H1 (cell line): ENCODE measurements at regions not wholly inside any gene's neighbourhood (a gene's known extent, or its start where the extent isn't known, plus 50 kb on each side); places are given as distances from the start of the nearest gene placed in this dataset.

Source experiments
- CTCF ChIA-PET: fragments of 300-600 bp; sonication (Branson Sonifier 250); formaldehyde crosslinking; loops from one replicate; lab custom pipeline; 2021; ENCODE audit not compliant: partially characterized antibody; lab: Charles Lee
- POLR2A ChIA-PET: fragments of 300-600 bp; sonication (Branson Sonifier 250); formaldehyde crosslinking; loops from one replicate; lab custom pipeline; 2021; ENCODE audit warnings: inconsistent platforms; ENCODE audit not compliant: partially characterized antibody; lab: Charles Lee
- DNase-seq, 2 experiments: peaks; one replicate each; pipeline versions ENCODE4 v3.0.0 to v3.0.0-alpha.2; 2010 to 2022; ENCODE audit warnings: low spot score in 2 of 2, low read depth in 1 of 2, mixed read lengths in 1 of 2
- FAIRE-seq: peaks from 2 replicates; lab custom pipeline; 2011; peaks lifted over from hg19 to GRCh38; lab: Jason Lieb, UNC
- H2AFZ ChIP-seq: 2 replicates; pipeline ENCODE4 v1.8.1; 2012; ENCODE audit warnings: low read length, inconsistent platforms
- H2AK5ac ChIP-seq: 2 replicates; pipeline ENCODE4 v1.6.1; 2013; ENCODE audit warnings: low read depth, low read length
- H2BK120ac ChIP-seq: replicated peaks from 2 replicates; pipeline ENCODE3; 2013; ENCODE audit warnings: low read depth, low read length, inconsistent platforms
- H2BK12ac ChIP-seq: 2 replicates; pipeline ENCODE4 v1.6.1; 2013; ENCODE audit warnings: low read depth, low read length
- H2BK15ac ChIP-seq: 2 replicates; pipeline ENCODE4 v1.6.1; 2013; ENCODE audit warnings: low read length
- H2BK20ac ChIP-seq: 2 replicates; pipeline ENCODE4 v1.6.1; 2013; ENCODE audit warnings: low read length
- H2BK5ac ChIP-seq: 2 replicates; pipeline ENCODE4 v1.6.1; 2013; ENCODE audit warnings: low read depth, low read length
- H3K14ac ChIP-seq: 2 replicates; pipeline ENCODE4 v1.6.1; 2013; ENCODE audit warnings: inconsistent platforms; ENCODE audit not compliant: insufficient read length
- H3K18ac ChIP-seq: 2 replicates; pipeline ENCODE4 v1.6.1; 2013; ENCODE audit warnings: low read length; ENCODE audit errors: extremely low read depth
- H3K23ac ChIP-seq: 2 replicates; pipeline ENCODE4 v1.6.1; 2013; ENCODE audit warnings: inconsistent platforms; ENCODE audit not compliant: insufficient read length
- H3K23me2 ChIP-seq: 2 replicates; pipeline ENCODE4 v1.6.1; 2013; ENCODE audit warnings: low read depth, low read length
- H3K27ac ChIP-seq: 2 replicates; pipeline ENCODE4 v1.6.1; 2011; ENCODE audit warnings: low read depth, low read length, inconsistent platforms
- H3K27me3 ChIP-seq, 4 experiments: replicated peaks in 1 of 4; 1 replicate in 1 of 4; 2 replicates in 3 of 4; pipeline versions ENCODE4 v1.6.1 to v1.8.1; 2011 to 2013; ENCODE audit warnings: low read length in 3 of 4, mild to moderate bottlenecking in 3 of 4, inconsistent platforms in 2 of 4, mixed read lengths in 2 of 4, moderate library complexity in 1 of 4; ENCODE audit not compliant: control insufficient read depth in 3 of 4, insufficient read depth in 3 of 4; ENCODE audit errors: extremely low read depth in 1 of 4
- H3K36me3 ChIP-seq, 4 experiments: 2 replicates each; pipeline versions ENCODE4 v1.6.1 to v1.8.1; 2011 to 2013; ENCODE audit warnings: mild to moderate bottlenecking in 4 of 4, low read length in 3 of 4, moderate library complexity in 2 of 4, control low read depth in 1 of 4, inconsistent platforms in 1 of 4; ENCODE audit not compliant: insufficient read depth in 4 of 4, control insufficient read depth in 2 of 4
- H3K4ac ChIP-seq: replicated peaks from 2 replicates; pipeline ENCODE3; 2013; ENCODE audit warnings: low read length, low read depth, mixed read lengths, inconsistent platforms; ENCODE audit not compliant: insufficient read length
- H3K4me1 ChIP-seq, 4 experiments: replicated peaks in 1 of 4; 1 replicate in 1 of 4; 2 replicates in 3 of 4; pipeline versions ENCODE4 v1.6.1 to v1.8.1; 2011 to 2013; ENCODE audit warnings: low read length in 3 of 4, inconsistent platforms in 2 of 4, mixed read lengths in 1 of 4; ENCODE audit not compliant: insufficient read depth in 4 of 4, control insufficient read depth in 3 of 4
- H3K4me2 ChIP-seq, 2 experiments: 2 replicates each; pipeline versions ENCODE4 v1.6.1 to v1.8.1; 2011 to 2013; ENCODE audit warnings: low read depth in 2 of 2, low read length in 2 of 2, control low read depth in 1 of 2, inconsistent platforms in 1 of 2, mild to moderate bottlenecking in 1 of 2; ENCODE audit not compliant: insufficient read depth in 1 of 2
- H3K4me3 ChIP-seq, 4 experiments: fragments of 200-600, 300-600 bp in 1 of 4; sonication (generic), shearing (Covaris generic), sonication (Bioruptor Twin) in 1 of 4; 2 replicates each; pipeline versions ENCODE4 v1.5.1 to v1.8.1; 2011 to 2016; ENCODE audit warnings: low read length in 4 of 4, low read depth in 3 of 4, control low read depth in 2 of 4, inconsistent platforms in 2 of 4, mild to moderate bottlenecking in 2 of 4, mixed read lengths in 1 of 4, moderate library complexity in 1 of 4; ENCODE audit not compliant: insufficient read depth in 2 of 4; ENCODE audit errors: extremely low read depth in 1 of 4
- H3K56ac ChIP-seq: replicated peaks from 2 replicates; pipeline ENCODE3; 2013; ENCODE audit warnings: low read depth, mild to moderate bottlenecking, mixed read lengths, low read length, inconsistent platforms; ENCODE audit not compliant: insufficient read length
- H3K79me1 ChIP-seq: 2 replicates; pipeline ENCODE4 v1.6.1; 2013; ENCODE audit warnings: low read depth, low read length, control low read depth
- H3K79me2 ChIP-seq, 2 experiments: 2 replicates each; pipeline versions ENCODE4 v1.6.1 to v1.8.1; 2012 to 2013; ENCODE audit warnings: low read length in 2 of 2, mild to moderate bottlenecking in 2 of 2, inconsistent platforms in 1 of 2; ENCODE audit not compliant: insufficient read depth in 2 of 2, control insufficient read depth in 1 of 2
- H3K9ac ChIP-seq, 4 experiments: replicated peaks in 1 of 4; 1 replicate in 1 of 4; 2 replicates in 3 of 4; pipeline versions ENCODE4 v1.6.1 to v1.8.1; 2011 to 2013; ENCODE audit warnings: low read depth in 3 of 4, low read length in 3 of 4, control low read depth in 2 of 4, mild to moderate bottlenecking in 2 of 4, moderate library complexity in 2 of 4, inconsistent platforms in 1 of 4; ENCODE audit errors: extremely low read depth in 1 of 4
- H3K9me3 ChIP-seq, 2 experiments: 2 replicates each; pipeline versions ENCODE4 v1.6.1 to v1.8.1; 2012 to 2013; ENCODE audit warnings: mild to moderate bottlenecking in 2 of 2, moderate library complexity in 2 of 2, control low read depth in 1 of 2, inconsistent platforms in 1 of 2, low read depth in 1 of 2, low read length in 1 of 2, mixed read lengths in 1 of 2; ENCODE audit not compliant: insufficient read depth in 2 of 2
- H4K20me1 ChIP-seq, 2 experiments: replicated peaks in 1 of 2; 2 replicates each; pipeline versions ENCODE3 to v1.8.1; 2011 to 2013; ENCODE audit warnings: inconsistent platforms in 2 of 2, low read length in 2 of 2, mild to moderate bottlenecking in 1 of 2; ENCODE audit not compliant: insufficient read depth in 2 of 2, control insufficient read depth in 1 of 2
- H4K5ac ChIP-seq: 2 replicates; pipeline ENCODE4 v1.6.1; 2013; ENCODE audit warnings: low read length, low read depth, mixed read lengths, inconsistent platforms; ENCODE audit not compliant: insufficient read length
- H4K8ac ChIP-seq: 2 replicates; pipeline ENCODE4 v1.8.0; 2013; ENCODE audit warnings: mild to moderate bottlenecking, moderate library complexity, low read length, inconsistent platforms; ENCODE audit not compliant: insufficient read depth; ENCODE audit errors: extremely low read depth
- H4K91ac ChIP-seq: replicated peaks from 2 replicates; pipeline ENCODE3; 2013; ENCODE audit warnings: low read length, mixed read lengths, inconsistent platforms; ENCODE audit not compliant: insufficient read length
- CEBPB ChIP-seq: IDR thresholded peaks from 2 replicates; pipeline ENCODE4 v1.6.1; 2012; ENCODE audit warnings: low read depth, low read length
- CHD1 ChIP-seq: IDR thresholded peaks from 2 replicates; pipeline ENCODE4 v1.6.1; 2012; ENCODE audit warnings: low read depth, low read length, improper control_type of control experiment
- CREB1 ChIP-seq: IDR thresholded peaks from 2 replicates; pipeline ENCODE4 v1.6.1; 2012; ENCODE audit warnings: inconsistent platforms
- EGR1 ChIP-seq: IDR thresholded peaks from 2 replicates; pipeline ENCODE4 v1.6.1; 2011; ENCODE audit warnings: low read depth, low read length, borderline replicate concordance
- EP300 ChIP-seq, 2 experiments: IDR thresholded peaks; 1 replicate in 1 of 2; 2 replicates in 1 of 2; pipeline ENCODE4 v1.6.1; 2011 to 2012; ENCODE audit warnings: low read depth in 2 of 2, low read length in 2 of 2, mild to moderate bottlenecking in 2 of 2, borderline replicate concordance in 1 of 2, inconsistent platforms in 1 of 2, moderate library complexity in 1 of 2
- GTF2F1 ChIP-seq: IDR thresholded peaks from 2 replicates; pipeline ENCODE4 v1.6.1; 2012; ENCODE audit warnings: low read depth, low read length, improper control_type of control experiment, borderline replicate concordance
- SP4 ChIP-seq: IDR thresholded peaks from 2 replicates; pipeline ENCODE4 v1.6.1; 2012; ENCODE audit warnings: low read length, inconsistent platforms
- SRF ChIP-seq: IDR thresholded peaks from 2 replicates; pipeline ENCODE4 v1.6.1; 2011; ENCODE audit warnings: mild to moderate bottlenecking, low read depth, low read length, moderate library complexity
- TEAD4 ChIP-seq: IDR thresholded peaks from 2 replicates; pipeline ENCODE4 v1.6.1; 2012; ENCODE audit warnings: low read depth, low read length, inconsistent platforms, mixed read lengths
- WGBS, 2 experiments: shearing (Covaris generic) in 1 of 2; methylation state at CpG; one replicate each; pipeline versions ENCODE4 v1.1.6 to v1.1.7; 2013 to 2015; ENCODE audit warnings: low lambda C conversion rate in 2 of 2, mixed read lengths in 2 of 2, inconsistent platforms in 1 of 2, low coverage in 1 of 2, missing lambda C conversion rate in 1 of 2; ENCODE audit not compliant: insufficient replicate concordance in 2 of 2, insufficient coverage in 1 of 2, insufficient read length in 1 of 2; ENCODE audit errors: extremely low coverage in 1 of 2, missing lambda C conversion rate in 1 of 2; 5-methylcytosine and 5-hydroxymethylcytosine counted together

- Histone ChIP-seq H3K36me3 (no peaks in the 10 kb centered on the region), H4K20me1 (no peaks in the 10 kb centered on the region), H4K91ac (no peak overlapping the region), H2AK5ac (no peak overlapping the region), H3K9ac (no peak overlapping the region)
- TF ChIP-seq SP4 (no peak), CREB1 (no peak), CHD1 (no peak), SRF (no peak), TEAD4 (no peak), EGR1 (no peak), GTF2F1 (no peak), CEBPB (no peak), EP300 (IDR thresholded peaks at IDR 0.05; ENCODE audit: borderline replicate concordance in 1 of 2, low read depth in 2 of 2, low read length in 2 of 2) (no peak)
- TF ChIP-seq, all 59 proteins: peak for 0
- H4K8ac ChIP-seq, result no peak overlapping the region
- H3K23ac ChIP-seq, result no peak overlapping the region
- CTCF ChIA-PET, result no interaction called here
- no peak overlapping the region for H2AFZ ChIP-seq
- H3K4me1 ChIP-seq, result no peaks in the 10 kb centered on the region
- no peak overlapping the region for H4K5ac ChIP-seq
- no peak overlapping the region for H3K4ac ChIP-seq
- H3K27ac ChIP-seq, result no peak overlapping the region
- FAIRE-seq (no peak), DNase-seq (no peak)
- POLR2A ChIA-PET, result no interaction called here
- no peak overlapping the region for H2BK15ac ChIP-seq
- no peak overlapping the region for H2BK12ac ChIP-seq
- no peaks in the 10 kb centered on the region for H3K79me1 ChIP-seq
- no peak overlapping the region for H2BK20ac ChIP-seq
- no peak overlapping the region for H3K4me2 ChIP-seq
- H2BK5ac ChIP-seq, result no peak overlapping the region
- H3K27me3 ChIP-seq, result no peaks in the 10 kb centered on the region
- no peak overlapping the region for H3K18ac ChIP-seq
- H3K23me2 ChIP-seq, result peaks cover 2% of the 10 kb centered on the region; the same call in 1 of the 2 replicates
- H3K4me3 ChIP-seq, result no peak overlapping the region
- no peak overlapping the region for H3K56ac ChIP-seq
- WGBS, 2 experiments, result 65% methylated on average over 5 of the region's 5 CpGs; no CpG with 5 or more reads in 1 of the 2 experiments
- no peaks in the 10 kb centered on the region for H3K79me2 ChIP-seq
- no peak overlapping the region for H3K14ac ChIP-seq
- no peak overlapping the region for H2BK120ac ChIP-seq
- H3K9me3 ChIP-seq, result no peaks in the 10 kb centered on the region
Measured at GRCh38 chr6:23334360-23334759, 765.0 kb downstream of the HDGFL1 start.
